HepG2 (cell line): ENCODE measurements at regions not wholly inside any gene's neighbourhood (a gene's known extent, or its start where the extent isn't known, plus 50 kb on each side); places are given as distances from the start of the nearest gene placed in this dataset.

Experiments used
- ATAC-seq: fragments of 200-7000 bp; cut with Tn5 transposase; 3 replicates; pipeline ENCODE4 v1.9.1; 2020; ENCODE audit warnings: mild to moderate bottlenecking, moderate library complexity
- BruUV-seq: library from RNA; stranded (reverse); fragments of 400-500 nt; replicated peaks from 2 replicates; lab custom pipeline; 2021; lab: Mats Ljungman, UMichigan
- CTCF ChIA-PET: fragments of 300-600 bp; formaldehyde crosslinking; extraction: SDS; loops from one replicate; lab custom pipeline; 2021; ENCODE audit warnings: low total read pairs, inconsistent platforms, low intra/inter-chr PET ratio; lab: Yijun Ruan, JAX
- POLR2A ChIA-PET: fragments of 350-600 bp; sonication (Branson Sonifier 250); formaldehyde crosslinking; loops from one replicate; lab custom pipeline; 2020; ENCODE audit warnings: antibody characterized with exemption, inconsistent platforms; lab: Yijun Ruan, JAX
- DNase-seq: peaks from one replicate; pipeline ENCODE4 v3.0.0-alpha.2; 2015; ENCODE audit warnings: low spot score
- FAIRE-seq: peaks from 3 replicates; lab custom pipeline; 2011; peaks lifted over from hg19 to GRCh38; lab: Jason Lieb, UNC
- H2AFZ ChIP-seq: one replicate; pipeline ENCODE4 v1.6.1; 2011; ENCODE audit warnings: low read length, inconsistent platforms
- H3K27ac ChIP-seq: fragments of 300-600 bp; 3 replicates; pipeline ENCODE4 v1.8.0; 2011; ENCODE audit warnings: mixed run types, mild to moderate bottlenecking, mixed read lengths, low read length, inconsistent platforms; ENCODE audit not compliant: insufficient read depth; ENCODE audit errors: extremely low read length
- H3K27me3 ChIP-seq, 2 experiments: fragments of 200-600 bp in 1 of 2; 2 replicates in 1 of 2; 3 replicates in 1 of 2; pipeline versions ENCODE4 v1.6.0 to v1.8.0; 2011; ENCODE audit warnings: low read length in 2 of 2, mild to moderate bottlenecking in 2 of 2, moderate library complexity in 2 of 2, inconsistent platforms in 1 of 2; ENCODE audit not compliant: insufficient read depth in 2 of 2, control insufficient read depth in 1 of 2
- H3K36me3 ChIP-seq, 2 experiments: fragments of 200-600 bp in 1 of 2; replicated peaks in 1 of 2; 2 replicates in 1 of 2; 3 replicates in 1 of 2; pipeline versions ENCODE4 v1.5.1 to v1.8.0; 2011; ENCODE audit warnings: low read length in 2 of 2, inconsistent platforms in 1 of 2; ENCODE audit not compliant: insufficient read depth in 2 of 2, control insufficient read depth in 1 of 2
- H3K4me1 ChIP-seq: 2 replicates; pipeline ENCODE4 v1.5.1; 2012; ENCODE audit warnings: low read length, inconsistent platforms; ENCODE audit not compliant: insufficient read depth
- H3K4me2 ChIP-seq: 2 replicates; pipeline ENCODE4 v1.6.0; 2011; ENCODE audit warnings: low read depth, low read length, inconsistent platforms
- H3K4me3 ChIP-seq, 3 experiments: fragments of 200-600 bp in 1 of 3; sonication (generic), shearing (Covaris generic) in 1 of 3; replicated peaks in 1 of 3; 2 replicates each; pipeline ENCODE4 v1.5.1; 2011 to 2016; ENCODE audit warnings: low read length in 3 of 3, inconsistent platforms in 2 of 3, low read depth in 2 of 3, mild to moderate bottlenecking in 2 of 3, control low read depth in 1 of 3, mixed read lengths in 1 of 3; ENCODE audit not compliant: insufficient read depth in 1 of 3
- H3K79me2 ChIP-seq: one replicate; pipeline ENCODE4 v1.6.1; 2011; ENCODE audit warnings: low read length, inconsistent platforms; ENCODE audit not compliant: insufficient read depth
- H3K9ac ChIP-seq: 2 replicates; pipeline ENCODE4 v1.6.0; 2011; ENCODE audit warnings: mild to moderate bottlenecking, low read depth, low read length, inconsistent platforms; ENCODE audit not compliant: insufficient read depth
- H3K9me3 ChIP-seq: 2 replicates; pipeline ENCODE4 v1.5.1; 2012; ENCODE audit warnings: mild to moderate bottlenecking, low read length
- H4K20me1 ChIP-seq: 2 replicates; pipeline ENCODE4 v1.6.0; 2011; ENCODE audit warnings: inconsistent platforms, mild to moderate bottlenecking, low read length, moderate library complexity; ENCODE audit not compliant: insufficient read depth
- IRF1 ChIP-seq: sonication (generic); formaldehyde crosslinking; IDR thresholded peaks from 2 replicates; pipeline ENCODE4 v1.4.0; 2020; ENCODE audit warnings: low read depth, mild to moderate bottlenecking, missing genetic modification reagents
- KLF6 ChIP-seq: IDR thresholded peaks from 2 replicates; pipeline ENCODE4 v1.8.0; 2016; ENCODE audit warnings: missing biosample characterization, missing genetic modification reagents
- POGZ ChIP-seq: sonication (generic); formaldehyde crosslinking; IDR thresholded peaks from 2 replicates; pipeline ENCODE4 v1.4.0; 2020; ENCODE audit warnings: mild to moderate bottlenecking, missing genetic modification reagents
- PTBP1 ChIP-seq: fragments of 200-400 bp; formaldehyde crosslinking; IDR thresholded peaks from 2 replicates; pipeline ENCODE4 v1.6.1; 2018; ENCODE audit warnings: low read length, low read depth; ENCODE audit not compliant: poor library complexity, severe bottlenecking
- ZNF318 ChIP-seq: sonication (generic); formaldehyde crosslinking; IDR thresholded peaks from 2 replicates; pipeline ENCODE4 v1.4.0; 2020; ENCODE audit warnings: mild to moderate bottlenecking, missing genetic modification reagents
- ZNF687 ChIP-seq: sonication (generic); formaldehyde crosslinking; IDR thresholded peaks from 2 replicates; pipeline ENCODE4 v1.5.1; 2020; ENCODE audit warnings: mild to moderate bottlenecking, missing genetic modification reagents, moderate library complexity
- WGBS: methylation state at CpG from one replicate; pipeline ENCODE4 v1.1.6; 2017; ENCODE audit warnings: low lambda C conversion rate; 5-methylcytosine and 5-hydroxymethylcytosine counted together
- in situ Hi-C: cut with HindIII; loops from 2 replicates; pipeline ENCODE4 v1.10.0; 2017; ENCODE audit warnings: low pct_unique_long_range_greater_than_20kb; ENCODE audit not compliant: extremely low pct_ligation_motif_present
- intact Hi-C: fragments of 100-400 bp; cut with micrococcal nuclease; formaldehyde crosslinking; loops from one replicate; pipeline ENCODE4 v1.10.0; 2022; ENCODE audit not compliant: unreplicated experiment

- no peaks in the 10 kb centered on the region for H4K20me1 ChIP-seq
- CTCF ChIA-PET = no interaction called here
- H3K4me1 ChIP-seq = no peaks in the 10 kb centered on the region
- H3K27me3 ChIP-seq = no peaks in the 10 kb centered on the region
- H3K36me3 ChIP-seq = no peaks in the 10 kb centered on the region
- ATAC-seq (no peak), FAIRE-seq (no peak), DNase-seq (no peak)
- no TSS peak for BruUV-seq
- H3K79me2 ChIP-seq = no peaks in the 10 kb centered on the region
- no peak overlapping the region for H3K27ac ChIP-seq
- WGBS = 40% methylated on average over 1 of the region's 1 CpG
- no peak overlapping the region for H3K4me3 ChIP-seq
- no peak overlapping the region for H3K9ac ChIP-seq
- in situ Hi-C loops = no loop called here
- H3K4me2 ChIP-seq = no peak overlapping the region
- H2AFZ ChIP-seq = no peak overlapping the region
- POLR2A ChIA-PET = no interaction called here
- intact Hi-C loops = no loop called here
- 0 out of 2 replicates have a peak, but pooled peaks cover 5% of the 10 kb centered on the region for H3K9me3 ChIP-seq
- TF ChIP-seq IRF1 = no peak
- no peak for TF ChIP-seq KLF6 (CRISPR knock-in tag)
- no peak for TF ChIP-seq PTBP1
- TF ChIP-seq POGZ (CRISPR knock-in tag) = no peak
- TF ChIP-seq ZNF318 (CRISPR knock-in tag) = no peak
- TF ChIP-seq ZNF687 = no peak
Observed at GRCh38 chr3:117927825-117928224, 1106.8 kb downstream of the IGSF11 start.
